ENCODE measurements at regions not wholly inside any gene's neighbourhood (a gene's known extent, or its start where the extent isn't known, plus 50 kb on each side); places are given as distances from the start of the nearest gene placed in this dataset.

GRCh38 chr5:23223846-23224245, 283.6 kb upstream of the PRDM9 start:
- TF ChIP-seq CTCF (IDR thresholded peaks at IDR 0.05) (no peak), POLR2A (IDR thresholded peaks at IDR 0.05) (no peak)

Measured in ovary (tissue), 3 donors.